Neural cell (in vitro differentiated cells): ENCODE measurements at regions not wholly inside any gene's neighbourhood (a gene's known extent, or its start where the extent isn't known, plus 50 kb on each side); places are given as distances from the start of the nearest gene placed in this dataset.

Source experiments
- CTCF ChIP-seq: fragments of 450-650 bp; IDR thresholded peaks from 2 replicates; pipeline ENCODE4 v1.5.1; 2014; ENCODE audit warnings: antibody characterized with exemption, mild to moderate bottlenecking, moderate library complexity; ENCODE audit not compliant: poor library complexity, severe bottlenecking
- EP300 ChIP-seq: fragments of 450-650 bp; conservative IDR thresholded peaks from 2 replicates; pipeline ENCODE4 v1.6.1; 2014; ENCODE audit warnings: antibody characterized with exemption, mild to moderate bottlenecking, moderate library complexity; ENCODE audit not compliant: poor library complexity, severe bottlenecking
- REST ChIP-seq: IDR thresholded peaks from 2 replicates; pipeline ENCODE4 v1.6.1; 2012; ENCODE audit warnings: borderline replicate concordance

- TF ChIP-seq CTCF (no peak), EP300 (no peak), REST (no peak)
Observed at GRCh38 chr10:78491812-78492211, 458.1 kb downstream of the RPS24 start.
